ENCODE measurements at regions not wholly inside any gene's neighbourhood (a gene's known extent, or its start where the extent isn't known, plus 50 kb on each side); places are given as distances from the start of the nearest gene placed in this dataset.

DNA sequence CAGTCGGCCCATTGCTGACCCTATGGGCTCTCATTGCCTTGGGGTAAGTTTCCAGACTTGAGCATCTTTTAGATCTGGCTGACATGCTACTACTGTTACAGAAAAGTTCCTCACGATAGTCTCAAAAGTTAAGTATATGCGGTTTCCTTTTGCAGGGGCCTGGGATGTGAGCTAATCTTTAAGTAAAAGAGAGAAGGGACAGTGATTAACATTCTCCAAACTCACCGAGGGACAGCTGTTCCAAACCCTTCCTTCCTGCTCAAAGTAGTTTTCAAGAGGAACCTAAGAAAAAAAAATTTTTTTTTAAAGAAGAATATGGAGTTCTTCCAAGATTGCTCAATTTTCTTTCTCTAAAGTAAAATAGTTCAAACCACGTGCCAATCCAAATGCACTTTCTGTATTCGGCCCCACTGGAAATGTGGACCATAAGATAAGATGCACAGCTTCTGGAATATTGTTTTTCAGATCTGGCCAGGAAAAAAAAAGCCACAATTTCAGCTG, 168.0 kb upstream of the SPRY4 start:
- no peak for TF ChIP-seq CTCF (IDR thresholded peaks at IDR 0.05; ENCODE audit: borderline replicate concordance, extremely low read depth, low read length, poor library complexity, severe bottlenecking)
- no peak for TF ChIP-seq EZH2 (IDR thresholded peaks at IDR 0.05; ENCODE audit: borderline replicate concordance, low read depth, low read length, severe bottlenecking)
